Vagina (tissue), 2 donors: ENCODE measurements at regions not wholly inside any gene's neighbourhood (a gene's known extent, or its start where the extent isn't known, plus 50 kb on each side); places are given as distances from the start of the nearest gene placed in this dataset.
"Not testable (repeated sequence)": the region's sequence is repeated elsewhere in the genome, so short reads cannot be mapped to it uniquely, and the experiment has no call there.

Source experiments
- DNase-seq, 2 donors: peaks; one replicate each; pipeline ENCODE4 v3.0.0-alpha.2; 2017; ENCODE audit errors: extremely low spot score in 2 of 2
- H3K27ac ChIP-seq: fragments of 200-600 bp; sonication (generic); one replicate; pipeline ENCODE4 v1.5.1; 2019
- H3K27me3 ChIP-seq: fragments of 200-600 bp; sonication (generic); one replicate; pipeline ENCODE4 v1.5.1; 2019
- H3K36me3 ChIP-seq, 2 donors: fragments of 200-600 bp; sonication (generic); one replicate each; pipeline ENCODE4 v1.5.1; 2017 to 2019
- H3K4me1 ChIP-seq: fragments of 200-600 bp; sonication (generic); one replicate; pipeline ENCODE4 v1.5.1; 2019
- H3K4me3 ChIP-seq, 2 donors: fragments of 200-600 bp; sonication (generic); 1 replicate in 1 of 2; 2 replicates in 1 of 2; pipeline ENCODE4 v1.5.1; 2016 to 2019
- H3K9me3 ChIP-seq: fragments of 200-600 bp; sonication (generic); one replicate; pipeline ENCODE4 v1.5.1; 2019
- POLR2A ChIP-seq, 2 donors: fragments of 450-650 bp; IDR thresholded peaks; one replicate each; pipeline ENCODE4 v1.6.1; 2017; ENCODE audit warnings: antibody characterized with exemption in 2 of 2, mild to moderate bottlenecking in 2 of 2, moderate library complexity in 2 of 2
- POLR2AphosphoS5 ChIP-seq, 2 donors: sonication (generic); formaldehyde crosslinking; IDR thresholded peaks; one replicate each; pipeline ENCODE4 v1.9.0; 2017; ENCODE audit warnings: antibody characterized with exemption in 2 of 2, mild to moderate bottlenecking in 2 of 2, low read depth in 1 of 2; ENCODE audit not compliant: insufficient read depth in 1 of 2
- intact Hi-C: fragments of 100-400 bp; cut with DNase I; formaldehyde crosslinking; loops from one replicate; pipeline ENCODE4 v1.15.1; 2023
- TF ChIP-seq, protein P1 (sequence below), 3 experiments: fragments of 450-650 bp in 2 of 3; fragments of 200-600 bp in 1 of 3; sonication (generic) in 1 of 3; IDR thresholded peaks; one replicate each; pipeline ENCODE4 v1.5.1; 2017 to 2019; ENCODE audit warnings: antibody characterized with exemption in 3 of 3, mild to moderate bottlenecking in 2 of 3, moderate library complexity in 2 of 3

DNA sequence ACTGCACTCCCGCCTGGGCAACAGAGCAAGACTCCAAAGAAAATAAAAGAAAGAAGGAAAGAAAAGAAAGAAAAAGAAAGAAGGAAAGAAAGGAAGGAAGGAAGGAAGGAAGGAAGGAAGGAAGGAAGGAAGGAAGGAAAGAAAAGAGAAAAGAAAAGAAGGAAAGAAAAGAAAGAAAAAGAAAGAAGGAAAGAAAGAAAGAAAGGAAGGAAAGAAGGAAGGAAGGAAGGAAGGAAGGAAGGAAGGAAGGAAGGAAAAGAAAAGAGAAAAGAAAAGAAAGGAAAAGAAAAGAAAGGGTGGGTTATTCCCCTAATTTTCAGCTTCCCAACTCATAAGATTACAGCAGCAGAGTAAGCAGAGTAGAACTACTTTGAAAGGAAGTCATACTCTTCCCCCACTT lies 64.4 kb downstream of the TMEM200C start:
- intact Hi-C loops, H3K27me3 ChIP-seq, H3K27ac ChIP-seq, H3K4me1 ChIP-seq, DNase-seq, H3K4me3 ChIP-seq, H3K9me3 ChIP-seq, H3K36me3 ChIP-seq: not testable (repeated sequence)

DNA sequence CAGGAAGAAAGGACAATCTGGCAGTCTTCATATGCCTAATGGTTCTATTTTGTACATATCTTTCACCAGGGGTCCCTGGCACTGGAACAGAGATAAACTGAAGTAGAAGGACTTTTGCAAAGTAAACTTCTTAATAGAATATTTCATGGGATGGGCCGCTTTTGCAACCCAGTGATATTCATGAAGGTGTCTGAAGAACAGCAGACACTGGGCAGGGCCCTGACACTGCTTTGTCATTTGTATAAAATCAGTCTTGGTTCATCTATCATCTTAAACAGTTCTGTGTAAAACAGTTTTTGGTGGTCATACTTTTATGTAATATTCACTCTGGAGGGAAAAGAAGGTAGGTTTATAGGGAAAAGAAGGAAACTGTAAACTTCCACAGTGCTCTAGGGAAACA lies 66.4 kb downstream of the TMEM200C start:
- no peaks in the 10 kb centered on the region for H3K36me3 ChIP-seq
- no peak overlapping the region for H3K27ac ChIP-seq
- H3K9me3 ChIP-seq, result no peaks in the 10 kb centered on the region
- H3K4me3 ChIP-seq, result no peak overlapping the region
- TF ChIP-seq, protein P1, sequence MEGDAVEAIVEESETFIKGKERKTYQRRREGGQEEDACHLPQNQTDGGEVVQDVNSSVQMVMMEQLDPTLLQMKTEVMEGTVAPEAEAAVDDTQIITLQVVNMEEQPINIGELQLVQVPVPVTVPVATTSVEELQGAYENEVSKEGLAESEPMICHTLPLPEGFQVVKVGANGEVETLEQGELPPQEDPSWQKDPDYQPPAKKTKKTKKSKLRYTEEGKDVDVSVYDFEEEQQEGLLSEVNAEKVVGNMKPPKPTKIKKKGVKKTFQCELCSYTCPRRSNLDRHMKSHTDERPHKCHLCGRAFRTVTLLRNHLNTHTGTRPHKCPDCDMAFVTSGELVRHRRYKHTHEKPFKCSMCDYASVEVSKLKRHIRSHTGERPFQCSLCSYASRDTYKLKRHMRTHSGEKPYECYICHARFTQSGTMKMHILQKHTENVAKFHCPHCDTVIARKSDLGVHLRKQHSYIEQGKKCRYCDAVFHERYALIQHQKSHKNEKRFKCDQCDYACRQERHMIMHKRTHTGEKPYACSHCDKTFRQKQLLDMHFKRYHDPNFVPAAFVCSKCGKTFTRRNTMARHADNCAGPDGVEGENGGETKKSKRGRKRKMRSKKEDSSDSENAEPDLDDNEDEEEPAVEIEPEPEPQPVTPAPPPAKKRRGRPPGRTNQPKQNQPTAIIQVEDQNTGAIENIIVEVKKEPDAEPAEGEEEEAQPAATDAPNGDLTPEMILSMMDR (IDR thresholded peaks at IDR 0.05), result no peak
- no peak for TF ChIP-seq POLR2A (IDR thresholded peaks at IDR 0.05)
- TF ChIP-seq POLR2AphosphoS5 (IDR thresholded peaks at IDR 0.05; ENCODE audit: insufficient read depth in 1 of 2, low read depth in 1 of 2), result no peak
- DNase-seq, result no peak
- intact Hi-C loops, result no loop called here
- H3K4me1 ChIP-seq, result no peaks in the 10 kb centered on the region
- no peaks in the 10 kb centered on the region for H3K27me3 ChIP-seq

DNA sequence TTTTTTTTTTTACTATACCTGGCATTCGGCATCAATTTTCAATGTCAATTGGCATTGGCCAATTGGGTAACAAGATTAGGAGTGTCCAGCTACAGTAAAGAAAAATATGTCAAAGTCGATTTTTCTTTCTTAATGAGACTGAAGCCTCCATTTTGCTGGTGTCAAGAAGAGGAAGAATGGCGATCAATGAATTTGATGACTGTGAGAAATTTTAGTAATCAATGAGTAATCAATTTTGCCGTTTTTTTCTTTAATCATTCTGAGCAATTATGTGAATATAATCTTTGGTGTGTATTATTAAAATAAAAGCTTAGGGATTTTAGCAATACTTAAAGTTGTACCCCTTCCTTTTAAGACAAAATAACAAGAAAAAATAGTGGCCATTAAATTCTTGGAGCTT lies 69.7 kb downstream of the TMEM200C start:
- no peaks in the 10 kb centered on the region for H3K9me3 ChIP-seq
- no peak overlapping the region for H3K4me3 ChIP-seq
- H3K4me1 ChIP-seq, result no peaks in the 10 kb centered on the region
- DNase-seq, result no peak
- H3K27ac ChIP-seq, result no peak overlapping the region
- no peaks in the 10 kb centered on the region for H3K27me3 ChIP-seq
- intact Hi-C loops, result no loop called here
- TF ChIP-seq, protein P1 (IDR thresholded peaks at IDR 0.05), result no peak
- TF ChIP-seq POLR2AphosphoS5 (IDR thresholded peaks at IDR 0.05; ENCODE audit: insufficient read depth in 1 of 2, low read depth in 1 of 2) (no peak), POLR2A (IDR thresholded peaks at IDR 0.05) (no peak)
- H3K36me3 ChIP-seq, result no peaks in the 10 kb centered on the region

DNA sequence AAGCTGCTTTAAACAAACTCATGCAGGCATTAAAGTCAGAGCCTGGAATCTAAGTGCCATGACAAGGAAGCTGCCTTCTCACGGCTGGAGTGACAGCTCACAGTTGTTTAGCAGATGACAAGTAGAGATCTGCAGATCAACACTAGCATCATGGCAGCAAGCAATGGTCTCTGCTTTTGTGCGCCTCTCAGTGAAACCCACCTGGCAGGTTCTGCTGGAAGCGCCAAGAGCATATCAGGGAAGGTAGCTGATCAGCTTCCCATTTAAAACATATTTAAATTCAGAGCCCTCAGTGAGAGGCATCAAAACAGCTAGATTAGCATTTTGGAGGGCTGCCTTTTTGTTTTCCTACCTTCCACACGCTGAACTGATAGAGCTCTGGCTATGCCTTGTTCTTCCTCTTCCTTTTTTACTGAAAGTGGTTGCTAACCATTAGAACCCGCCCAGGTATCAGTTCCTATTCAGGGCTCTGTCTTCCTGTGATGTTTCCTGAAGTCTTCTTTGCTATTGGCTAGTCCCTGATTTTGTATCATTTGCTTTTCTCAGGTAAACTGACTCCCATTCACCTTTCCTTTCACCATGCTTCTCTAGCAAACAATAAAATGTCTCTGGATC lies 70.8 kb downstream of the TMEM200C start:
- no peak overlapping the region for H3K27ac ChIP-seq
- H3K27me3 ChIP-seq, result no peaks in the 10 kb centered on the region
- TF ChIP-seq, protein P1 (IDR thresholded peaks at IDR 0.05), result no peak
- TF ChIP-seq POLR2A (IDR thresholded peaks at IDR 0.05), result no peak
- no peak for TF ChIP-seq POLR2AphosphoS5 (IDR thresholded peaks at IDR 0.05; ENCODE audit: insufficient read depth in 1 of 2, low read depth in 1 of 2)
- H3K4me1 ChIP-seq, result no peaks in the 10 kb centered on the region
- DNase-seq, result no peak
- no peak overlapping the region for H3K4me3 ChIP-seq
- no peaks in the 10 kb centered on the region for H3K36me3 ChIP-seq
- H3K9me3 ChIP-seq, result no peaks in the 10 kb centered on the region
- intact Hi-C loops, result no loop called here

DNA sequence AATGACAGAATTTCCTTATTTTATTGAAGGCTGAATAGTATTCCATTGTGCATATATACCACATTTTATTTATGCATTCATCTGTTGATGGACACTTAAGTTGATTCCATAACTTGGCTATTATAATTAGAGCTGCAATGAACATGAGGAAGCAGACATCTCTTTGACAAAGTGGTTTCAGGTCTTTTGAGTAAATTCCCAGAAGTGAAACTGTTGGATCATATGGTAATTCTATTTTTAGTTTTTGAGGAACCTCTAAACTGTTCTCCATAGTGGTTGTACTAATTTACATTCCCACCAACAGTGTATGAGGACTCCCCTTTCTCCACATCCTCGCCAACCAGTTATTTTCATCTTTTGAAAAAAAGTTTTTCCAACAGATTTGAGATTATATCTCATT lies 77.5 kb downstream of the TMEM200C start:
- DNase-seq, result no peak
- intact Hi-C loops, result no loop called here
- Histone ChIP-seq H3K4me1 (no peaks in the 10 kb centered on the region), H3K9me3 (no peaks in the 10 kb centered on the region), H3K36me3 (no peaks in the 10 kb centered on the region), H3K4me3 (no peak overlapping the region), H3K27me3 (no peaks in the 10 kb centered on the region), H3K27ac (no peak overlapping the region)
- no peak for TF ChIP-seq POLR2A (IDR thresholded peaks at IDR 0.05)
- TF ChIP-seq POLR2AphosphoS5 (IDR thresholded peaks at IDR 0.05; ENCODE audit: insufficient read depth in 1 of 2, low read depth in 1 of 2), result no peak
- TF ChIP-seq, protein P1 (IDR thresholded peaks at IDR 0.05), result no peak
